KBM-7 (cell line): ENCODE measurements at regions not wholly inside any gene's neighbourhood (a gene's known extent, or its start where the extent isn't known, plus 50 kb on each side); places are given as distances from the start of the nearest gene placed in this dataset.
A peak's percentile ranks its signal among the peaks of the same experiment; 100 is the strongest.
"Not testable (repeated sequence)": the region's sequence is repeated elsewhere in the genome, so short reads cannot be mapped to it uniquely, and the experiment has no call there.

ENCODE experiments used
- DNase-seq: peaks from one replicate; pipeline ENCODE4 v3.0.0-alpha.2; 2015
- in situ Hi-C: fragments of 300-500 bp; cut with MboI; formaldehyde crosslinking; loops from 2 replicates; pipeline ENCODE4 v1.14.3; 2020; ENCODE audit warnings: low sequenced_read_pairs, low pct_unique_long_range_greater_than_20kb, mixed read lengths

DNA sequence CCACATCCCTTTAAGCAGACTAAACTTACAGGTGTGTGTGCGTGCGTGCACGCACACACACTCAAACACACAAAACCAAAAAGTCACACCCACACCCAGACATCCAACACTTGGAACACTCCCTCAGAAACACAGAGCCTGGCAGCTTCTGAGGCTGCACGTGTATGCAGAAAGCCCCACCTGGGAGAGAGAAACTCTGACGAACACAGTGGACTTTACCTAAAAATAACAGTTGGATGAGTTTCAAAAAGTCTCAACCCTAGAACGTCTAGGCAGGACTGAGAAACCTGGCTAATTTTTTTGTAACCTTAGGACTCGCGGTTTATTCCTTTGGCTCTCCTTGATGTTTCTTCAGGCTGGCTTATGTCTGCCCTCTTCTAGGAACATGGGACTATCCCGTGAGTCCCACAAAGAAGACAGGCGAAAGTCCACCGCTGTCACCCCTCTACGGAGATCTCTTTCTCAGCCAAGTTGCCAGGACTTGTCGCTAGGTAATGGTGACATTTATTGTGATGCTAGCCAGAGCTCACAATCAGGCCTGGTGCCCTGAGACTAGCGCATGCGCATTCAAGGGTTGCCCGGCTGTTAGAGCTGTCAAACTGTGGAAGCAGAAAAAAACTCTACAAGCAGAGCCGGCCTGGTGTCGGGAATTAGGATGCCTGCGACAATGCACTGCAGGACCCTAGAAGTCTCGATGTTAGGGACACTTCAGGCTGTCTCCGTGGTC lies 595.8 kb upstream of the TSPY4 start:
- DNase-seq: no peak
- in situ Hi-C loops: no loop called here

DNA sequence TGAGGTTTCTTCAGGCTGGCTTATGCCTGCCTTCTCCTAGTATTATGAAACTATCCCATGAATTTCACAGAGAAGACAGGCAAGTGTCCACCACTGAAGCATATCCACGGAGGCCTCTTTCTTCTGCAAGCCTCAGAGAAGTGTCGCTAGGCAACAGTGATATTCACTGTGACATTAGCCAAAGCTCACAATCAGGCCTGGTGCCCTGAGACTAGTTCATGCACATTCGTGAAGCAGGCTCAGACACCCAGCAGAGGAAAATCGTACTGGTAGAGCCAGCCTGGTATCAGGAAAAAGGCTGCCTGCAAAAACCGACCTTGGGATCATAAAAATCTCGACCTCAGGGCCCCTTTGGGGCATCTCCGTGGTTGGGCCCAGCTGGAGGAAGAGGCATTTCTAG lies 573.1 kb upstream of the TSPY4 start:
- DNase-seq: no peak
- in situ Hi-C loops: no loop called here

DNA sequence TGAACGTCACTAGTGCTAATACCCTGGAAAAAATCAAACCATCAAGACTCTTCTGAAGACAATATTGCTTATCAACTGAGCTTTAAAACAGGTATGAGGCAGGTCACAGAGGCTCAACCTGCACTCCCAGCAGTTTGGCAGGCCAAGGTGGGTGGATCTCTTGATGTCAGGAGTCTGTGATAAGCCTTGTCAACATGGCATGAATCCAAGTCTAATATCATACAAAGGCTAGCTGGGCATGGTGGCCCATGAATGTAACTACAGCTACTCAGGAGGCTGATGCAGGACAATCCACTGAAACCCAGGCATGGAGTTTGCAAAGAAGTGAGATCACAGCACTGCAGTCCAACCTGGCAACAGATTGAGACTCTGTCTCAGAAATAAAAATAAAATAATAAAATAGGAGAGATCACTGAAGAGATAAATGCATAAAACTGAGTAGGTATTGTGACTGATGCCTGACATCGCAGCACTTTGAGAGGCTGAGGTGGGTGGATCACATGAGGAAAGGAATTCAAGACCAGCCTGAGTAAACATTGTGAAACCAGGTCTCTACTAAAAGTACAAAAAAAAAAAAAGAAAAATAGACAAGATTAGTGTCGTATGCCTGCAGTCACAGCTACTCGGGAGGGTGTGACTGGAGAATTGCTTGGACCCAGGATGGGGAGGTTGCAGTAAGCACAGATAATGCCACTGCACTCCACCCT lies 555.9 kb upstream of the TSPY4 start:
- DNase-seq: no peak
- in situ Hi-C loops: no loop called here

DNA sequence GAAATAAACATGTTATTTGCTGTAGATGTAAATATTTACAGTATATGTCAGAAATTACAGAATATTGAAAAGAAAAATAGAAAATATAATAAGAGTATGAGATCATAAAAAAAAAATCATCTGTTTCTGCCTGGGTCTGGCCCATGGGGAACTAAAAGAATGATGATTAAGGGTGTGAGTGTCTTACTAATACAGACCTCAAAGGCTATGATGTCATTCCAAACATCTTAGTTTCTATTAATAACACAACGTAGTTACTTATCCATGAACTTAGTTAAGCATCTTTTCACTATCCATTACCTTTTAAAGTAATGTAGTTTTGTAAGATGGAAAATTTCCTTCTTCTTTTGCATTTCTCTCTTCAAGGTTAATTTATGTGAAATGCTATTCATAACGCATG lies 542.7 kb upstream of the TSPY4 start:
- no peak for DNase-seq
- in situ Hi-C loops: no loop called here

DNA sequence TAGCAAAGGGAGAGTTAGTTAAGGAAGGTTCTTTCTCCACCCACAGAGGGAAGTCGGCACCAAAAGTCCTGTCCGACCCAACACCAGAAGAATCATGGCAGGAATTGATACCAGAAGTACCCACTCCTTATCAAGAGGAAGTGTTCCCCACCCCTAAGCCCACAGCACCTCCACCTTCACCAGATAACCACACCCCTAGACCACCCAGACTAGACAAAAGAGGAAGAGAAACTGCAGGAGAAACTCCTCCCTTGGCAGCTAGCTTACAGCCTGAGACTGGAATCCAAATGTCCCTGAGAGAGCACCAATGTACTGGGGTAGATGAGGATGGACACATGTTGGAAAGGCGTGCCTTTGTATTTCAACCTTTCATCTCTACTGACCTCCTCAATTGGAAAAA lies 532.9 kb upstream of the TSPY4 start:
- in situ Hi-C loops: no loop called here
- no peak for DNase-seq

DNA sequence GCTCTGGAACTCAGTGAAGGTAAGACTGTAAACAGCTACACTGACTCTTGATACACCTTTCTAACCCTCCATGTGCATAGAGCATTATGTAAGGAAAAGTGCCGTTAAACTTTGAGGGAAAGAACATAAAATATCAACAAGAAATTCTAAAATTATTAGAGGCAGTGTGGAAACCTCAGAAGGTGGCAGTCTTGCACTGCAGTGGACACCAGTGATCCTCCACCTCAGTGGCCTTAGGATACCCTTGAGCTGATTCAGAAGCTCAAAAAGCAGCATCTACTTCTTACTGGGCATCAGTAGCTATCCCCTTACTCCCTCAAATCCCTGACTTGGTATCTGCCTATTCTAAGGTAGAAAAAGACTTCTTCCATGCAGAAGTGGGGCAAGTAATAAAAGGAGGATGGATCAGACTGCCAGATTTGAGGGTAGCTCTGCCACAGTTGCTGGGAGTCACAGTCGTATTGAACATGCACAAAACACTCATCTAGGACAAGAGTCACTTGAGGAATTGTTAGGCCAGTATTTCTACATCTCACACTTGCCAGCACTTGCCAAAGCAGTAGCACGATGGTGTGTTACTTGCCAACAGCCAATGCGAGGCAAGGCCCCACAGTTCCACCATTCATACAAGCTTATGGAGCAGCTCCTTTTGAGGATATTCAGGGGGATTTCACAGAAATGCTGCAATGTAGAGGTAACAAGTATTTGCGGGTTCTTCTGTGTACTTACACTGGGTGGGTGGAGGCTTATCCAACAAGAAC lies 529.4 kb upstream of the TSPY4 start:
- no peak for DNase-seq
- in situ Hi-C loops: no loop called here

DNA sequence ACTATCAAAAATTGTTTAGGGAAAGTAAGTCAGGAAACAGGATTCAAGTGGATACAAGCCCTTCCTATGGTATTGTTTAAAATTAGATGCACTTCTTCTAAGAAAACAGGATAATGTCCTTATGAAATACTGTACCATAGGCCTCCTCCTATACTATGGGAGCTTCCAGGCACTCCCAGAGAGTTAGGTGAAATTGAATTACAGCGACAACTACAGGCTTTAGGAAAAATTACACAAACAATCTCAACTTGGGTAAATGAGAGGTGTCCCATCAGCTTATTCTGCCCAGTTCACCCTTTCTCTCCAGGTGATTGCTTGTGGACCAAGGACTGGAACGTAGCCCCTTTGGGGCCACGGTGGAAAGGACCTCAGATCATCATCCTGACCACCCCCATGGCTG lies 528.7 kb upstream of the TSPY4 start:
- in situ Hi-C loops: no loop called here
- peak; percentile 6 for DNase-seq

DNA sequence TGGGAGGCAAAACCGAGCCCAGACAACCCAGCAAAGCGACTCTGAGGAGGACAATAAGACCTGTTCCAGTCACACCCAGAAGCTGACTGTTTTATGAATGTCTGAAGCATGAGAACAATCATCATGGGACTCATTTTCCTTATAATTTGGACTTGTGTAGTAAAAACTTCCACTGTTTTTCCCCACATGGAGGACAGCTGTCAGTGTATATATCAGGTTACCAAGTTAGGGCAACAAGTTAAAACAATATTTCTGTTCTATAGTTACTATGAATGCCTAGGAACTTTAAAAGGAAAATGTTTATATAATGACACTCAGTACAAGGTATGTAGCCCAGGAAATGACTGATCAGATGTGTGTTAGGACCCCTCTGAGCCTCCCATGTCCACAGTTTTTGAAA lies 528.2 kb upstream of the TSPY4 start:
- in situ Hi-C loops: no loop called here

DNA sequence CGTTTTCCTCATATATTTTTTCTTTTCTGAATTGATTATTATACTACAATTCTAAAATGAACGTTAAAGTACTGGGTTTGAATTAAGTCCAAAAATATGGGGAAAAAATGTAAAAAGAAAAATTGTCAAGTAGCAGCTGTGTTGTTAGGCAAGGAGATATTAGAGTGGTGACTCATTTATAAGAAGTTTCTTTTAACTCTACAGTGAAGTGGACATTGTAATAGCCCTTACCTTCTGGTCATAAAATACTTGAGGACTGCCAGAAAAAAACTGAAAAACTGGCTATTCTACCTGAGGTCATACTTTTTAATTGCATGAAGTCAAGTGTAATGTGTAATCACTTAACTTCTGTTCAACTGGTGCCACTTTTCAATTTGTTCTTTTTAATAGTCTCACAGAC lies 523.1 kb upstream of the TSPY4 start:
- no peak for DNase-seq
- in situ Hi-C loops: no loop called here

More for the DNA sequence above, 528.2 kb upstream of the TSPY4 start:
- no peak for DNase-seq

DNA sequence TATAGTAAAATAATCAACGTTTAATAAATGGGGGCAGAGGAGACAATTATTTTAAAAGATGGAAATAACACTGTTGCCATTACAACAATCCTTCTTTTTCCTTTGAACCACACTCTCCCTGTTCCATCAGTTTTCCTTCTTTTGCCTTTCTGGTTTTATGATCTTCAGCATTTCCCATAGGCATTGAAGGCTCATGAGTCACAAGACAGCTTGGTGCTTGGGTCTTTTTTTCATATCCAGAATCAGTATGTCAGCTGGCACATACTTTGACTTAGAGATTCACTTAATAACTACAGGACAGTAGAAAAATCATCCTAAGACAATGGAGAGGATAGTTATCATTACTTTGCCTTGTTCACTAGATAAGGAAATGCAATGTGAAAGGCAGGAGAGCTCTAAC lies 521.6 kb upstream of the TSPY4 start:
- in situ Hi-C loops: no loop called here
- DNase-seq: no peak

DNA sequence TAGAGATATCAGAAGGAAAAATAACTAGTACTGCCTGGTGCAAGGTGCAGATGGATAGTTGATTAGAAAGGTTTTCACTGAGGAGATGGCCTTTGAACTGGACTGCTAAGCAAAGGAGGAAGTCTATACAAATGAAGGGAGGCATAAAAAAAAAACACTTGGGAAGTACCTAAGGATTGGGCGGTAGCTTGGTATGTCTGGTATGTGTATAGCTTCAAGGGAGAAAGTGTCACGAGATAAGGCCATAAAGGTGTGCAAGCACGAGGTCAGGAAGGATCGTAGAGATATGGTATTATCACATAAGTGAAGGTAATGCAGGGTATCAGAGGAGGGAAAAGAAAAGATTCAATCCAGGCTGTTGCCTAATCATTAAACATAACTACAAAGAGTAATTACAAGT lies 517.2 kb upstream of the TSPY4 start:
- no peak for DNase-seq
- in situ Hi-C loops: no loop called here

DNA sequence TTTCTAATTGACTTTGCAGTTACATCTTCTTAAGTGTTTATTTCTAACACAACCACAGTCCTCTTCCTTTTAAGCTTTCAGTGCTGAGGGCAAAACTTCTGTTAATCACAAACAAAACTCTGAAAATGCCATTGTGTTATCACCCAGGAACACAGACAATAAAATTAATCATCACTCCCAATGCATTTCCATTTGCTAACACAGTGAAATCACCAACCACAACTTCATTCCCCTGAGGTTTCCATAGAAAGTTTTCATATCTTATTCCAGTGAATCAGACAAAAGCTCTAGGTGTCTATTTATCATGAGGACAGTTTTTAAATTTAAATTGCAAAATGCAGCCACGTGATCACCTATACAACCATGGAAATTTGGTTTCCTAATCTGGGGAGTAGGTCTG lies 516.2 kb upstream of the TSPY4 start:
- in situ Hi-C loops: no loop called here
- no peak for DNase-seq

DNA sequence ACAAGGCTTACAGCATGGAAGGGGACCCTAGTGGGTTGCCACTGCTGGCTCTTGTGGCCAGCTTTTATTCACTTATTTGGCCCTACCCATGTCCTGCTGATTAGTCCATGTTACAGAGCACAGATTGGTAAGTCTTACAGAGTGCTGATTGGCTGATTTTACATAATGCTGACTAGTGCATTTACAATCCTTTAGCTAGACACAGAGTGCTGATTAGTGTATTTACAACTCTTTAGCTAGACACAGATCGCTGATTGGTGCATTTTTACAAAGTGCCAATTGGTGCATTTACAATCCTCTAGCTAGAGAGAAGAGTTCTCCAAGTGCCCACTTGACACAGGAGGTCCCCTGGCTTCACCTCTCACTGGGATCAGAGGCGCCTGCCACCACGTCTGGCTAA lies 485.0 kb upstream of the TSPY4 start:
- in situ Hi-C loops: no loop called here
- DNase-seq: no peak

DNA sequence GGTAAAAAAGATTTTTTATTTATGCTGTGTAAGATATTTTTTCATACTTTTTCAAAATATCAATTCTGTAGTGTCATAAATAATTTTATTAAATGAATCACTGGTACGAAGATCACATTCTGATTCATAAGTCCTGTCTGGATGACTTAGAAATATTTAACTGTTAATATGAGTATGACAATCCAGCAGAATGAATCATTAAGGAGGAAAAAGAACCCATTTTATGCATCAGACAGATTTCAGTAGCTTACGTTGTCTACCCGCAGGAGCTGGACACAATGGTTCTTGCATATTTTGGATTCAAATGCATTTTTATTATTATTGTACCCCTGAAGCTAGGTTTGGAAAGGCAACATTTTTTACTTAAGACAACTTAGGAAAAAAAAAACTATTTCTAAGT lies 448.9 kb upstream of the TSPY4 start:
- no peak for DNase-seq
- in situ Hi-C loops: no loop called here

DNA sequence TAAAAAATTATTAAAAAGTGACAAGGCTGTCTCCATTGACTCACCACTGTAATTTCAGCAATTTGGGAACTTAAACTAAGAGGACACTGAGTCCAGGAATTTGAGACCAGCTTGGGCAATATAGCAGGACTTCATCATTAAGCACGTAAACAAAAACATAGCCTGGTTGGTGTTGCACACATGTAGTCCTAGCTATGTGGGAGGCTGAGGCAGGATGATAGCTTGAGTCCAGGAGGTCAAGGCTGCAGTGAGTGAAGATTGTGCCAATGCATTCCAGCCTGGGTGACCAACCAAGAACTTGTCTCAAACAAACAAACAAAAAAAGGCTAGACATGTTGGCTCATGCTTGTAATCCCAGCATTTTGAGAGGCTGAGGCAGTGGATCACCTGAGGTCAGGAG lies 439.4 kb upstream of the TSPY4 start:
- DNase-seq: no peak

DNA sequence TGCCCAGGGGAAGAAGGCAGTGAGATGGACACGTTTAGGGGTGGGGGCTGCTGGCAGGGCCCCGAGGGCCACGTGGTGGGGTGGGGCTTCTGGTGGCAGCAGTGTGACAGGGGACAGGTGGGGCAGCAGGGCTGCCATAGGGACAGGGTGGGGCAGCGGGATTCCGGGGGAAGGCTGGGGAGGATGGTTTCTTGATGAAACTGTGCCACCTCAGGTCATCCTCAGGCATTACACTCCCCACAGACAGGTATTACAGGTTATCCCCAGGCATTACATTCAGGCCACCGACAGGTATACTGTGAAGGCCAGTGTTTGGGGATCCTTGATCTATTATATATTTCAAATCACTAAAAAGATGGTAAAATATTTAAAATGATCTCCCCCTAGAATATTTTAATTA lies 432.1 kb upstream of the TSPY4 start:
- in situ Hi-C loops: no loop called here
- no peak for DNase-seq

More for the DNA sequence above, 439.4 kb upstream of the TSPY4 start:
- in situ Hi-C loops: no loop called here

DNA sequence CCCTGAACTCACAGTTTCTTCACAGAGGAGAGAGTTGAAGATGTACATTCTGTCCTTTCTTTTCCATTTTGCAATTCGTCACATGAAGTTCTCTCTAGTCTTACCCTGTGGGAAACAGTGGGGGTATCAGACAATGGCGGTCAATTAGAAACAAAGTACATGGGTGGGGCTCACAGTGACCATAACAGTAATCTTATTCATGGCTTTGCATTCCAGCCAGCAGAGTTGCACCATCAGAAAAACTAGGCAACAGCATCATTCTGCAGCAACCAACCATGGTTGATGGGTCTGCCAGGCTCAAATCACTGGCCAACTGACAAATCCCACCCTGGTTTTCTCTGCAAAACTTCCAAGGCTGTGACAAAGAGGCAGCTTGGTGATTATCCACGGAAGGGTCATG lies 414.7 kb upstream of the TSPY4 start:
- DNase-seq, in situ Hi-C loops: not testable (repeated sequence)
